ENCODE measurements at regions not wholly inside any gene's neighbourhood (a gene's known extent, or its start where the extent isn't known, plus 50 kb on each side); places are given as distances from the start of the nearest gene placed in this dataset.

DNA sequence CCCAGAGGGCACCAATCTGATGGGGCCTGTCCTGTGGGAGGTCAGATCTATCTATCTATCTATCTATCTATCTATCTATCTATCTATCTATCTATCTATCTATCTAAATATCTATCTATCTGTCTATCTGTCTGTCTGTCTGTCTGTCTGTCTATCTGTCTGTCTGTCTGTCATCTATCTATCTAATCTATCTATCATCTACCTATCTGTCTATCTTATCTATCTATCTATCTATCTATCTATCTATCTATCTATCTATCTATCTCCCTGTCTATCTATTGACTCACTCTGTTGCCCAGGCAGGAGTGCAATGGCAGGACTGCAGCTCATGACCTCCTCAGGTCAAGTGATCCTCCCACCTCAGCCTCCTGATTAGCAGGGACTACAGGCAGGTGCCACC, 155.7 kb upstream of the STX18 start:
- H3K4me2 ChIP-seq (ENCODE audit: low read length) = no peak overlapping the region
- H3K36me3 ChIP-seq (ENCODE audit: control insufficient read depth, insufficient read depth, low read length) = no peaks in the 10 kb centered on the region
- peaks cover 4% of the 10 kb centered on the region for H3K4me1 ChIP-seq
- no peak overlapping the region for H3K27ac ChIP-seq
- H3K4me3 ChIP-seq (ENCODE audit: low read depth, low read length) = no peak overlapping the region
- TF ChIP-seq, protein P1, sequence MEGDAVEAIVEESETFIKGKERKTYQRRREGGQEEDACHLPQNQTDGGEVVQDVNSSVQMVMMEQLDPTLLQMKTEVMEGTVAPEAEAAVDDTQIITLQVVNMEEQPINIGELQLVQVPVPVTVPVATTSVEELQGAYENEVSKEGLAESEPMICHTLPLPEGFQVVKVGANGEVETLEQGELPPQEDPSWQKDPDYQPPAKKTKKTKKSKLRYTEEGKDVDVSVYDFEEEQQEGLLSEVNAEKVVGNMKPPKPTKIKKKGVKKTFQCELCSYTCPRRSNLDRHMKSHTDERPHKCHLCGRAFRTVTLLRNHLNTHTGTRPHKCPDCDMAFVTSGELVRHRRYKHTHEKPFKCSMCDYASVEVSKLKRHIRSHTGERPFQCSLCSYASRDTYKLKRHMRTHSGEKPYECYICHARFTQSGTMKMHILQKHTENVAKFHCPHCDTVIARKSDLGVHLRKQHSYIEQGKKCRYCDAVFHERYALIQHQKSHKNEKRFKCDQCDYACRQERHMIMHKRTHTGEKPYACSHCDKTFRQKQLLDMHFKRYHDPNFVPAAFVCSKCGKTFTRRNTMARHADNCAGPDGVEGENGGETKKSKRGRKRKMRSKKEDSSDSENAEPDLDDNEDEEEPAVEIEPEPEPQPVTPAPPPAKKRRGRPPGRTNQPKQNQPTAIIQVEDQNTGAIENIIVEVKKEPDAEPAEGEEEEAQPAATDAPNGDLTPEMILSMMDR (IDR thresholded peaks at IDR 0.05) = no peak
- no peaks in the 10 kb centered on the region for H3K79me2 ChIP-seq
- H2AFZ ChIP-seq = no peak overlapping the region
- H3K9ac ChIP-seq = no peak overlapping the region
- H3K27me3 ChIP-seq (ENCODE audit: control insufficient read depth, insufficient read depth, low read length) = no peaks in the 10 kb centered on the region
- H3K9me3 ChIP-seq (ENCODE audit: control insufficient read depth, low read length) = no peaks in the 10 kb centered on the region

DNA sequence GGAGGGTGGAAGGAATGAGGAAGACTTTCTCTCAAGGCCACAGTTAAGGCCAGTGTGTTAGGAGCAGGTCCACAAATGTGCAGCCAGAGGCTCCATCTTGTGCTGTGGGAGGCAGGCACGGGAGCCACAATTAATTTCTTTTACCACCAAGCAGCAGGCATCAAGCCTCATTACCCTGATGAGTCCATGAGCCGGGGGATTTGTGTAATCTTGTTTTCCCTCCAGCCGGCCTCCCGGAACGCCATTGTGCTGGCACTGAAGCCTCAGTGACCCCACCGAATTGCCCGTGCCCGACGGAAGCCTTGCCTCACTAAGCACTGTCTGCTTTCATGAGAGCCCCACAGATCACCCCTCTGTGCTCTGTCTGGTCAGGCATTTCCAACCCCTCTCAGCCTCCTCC, 154.7 kb upstream of the STX18 start:
- TF ChIP-seq, protein P1 (IDR thresholded peaks at IDR 0.05) = no peak
- no peak overlapping the region for H2AFZ ChIP-seq
- peaks cover 4% of the 10 kb centered on the region for H3K4me1 ChIP-seq
- H3K4me3 ChIP-seq (ENCODE audit: low read depth, low read length) = no peak overlapping the region
- H3K4me2 ChIP-seq (ENCODE audit: low read length) = no peak overlapping the region
- no peaks in the 10 kb centered on the region for H3K79me2 ChIP-seq
- no peaks in the 10 kb centered on the region for H3K36me3 ChIP-seq (ENCODE audit: control insufficient read depth, insufficient read depth, low read length)
- H3K9me3 ChIP-seq (ENCODE audit: control insufficient read depth, low read length) = no peaks in the 10 kb centered on the region
- no peak overlapping the region for H3K9ac ChIP-seq
- no peak overlapping the region for H3K27ac ChIP-seq
- H3K27me3 ChIP-seq (ENCODE audit: control insufficient read depth, insufficient read depth, low read length) = no peaks in the 10 kb centered on the region

DNA sequence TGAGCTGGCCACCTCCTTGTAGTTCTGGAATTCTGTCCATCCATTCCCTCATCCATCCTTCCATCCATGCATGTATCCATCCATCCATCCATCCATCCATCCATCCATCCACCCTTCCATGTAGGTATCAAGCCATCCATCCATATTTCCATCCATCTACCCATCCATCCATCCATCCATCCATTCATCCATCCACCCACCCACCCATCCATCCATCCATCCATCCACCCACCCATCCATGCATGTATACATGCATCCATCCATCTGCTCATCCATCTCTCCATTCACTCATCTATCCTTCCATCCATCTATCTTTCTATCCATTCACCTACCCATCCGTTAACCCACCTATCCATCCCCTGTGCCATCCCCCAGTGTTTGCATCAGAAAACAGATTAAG, 153.6 kb upstream of the STX18 start:
- H3K27me3 ChIP-seq (ENCODE audit: control insufficient read depth, insufficient read depth, low read length) = no peaks in the 10 kb centered on the region
- no peaks in the 10 kb centered on the region for H3K36me3 ChIP-seq (ENCODE audit: control insufficient read depth, insufficient read depth, low read length)
- H3K4me1 ChIP-seq = peaks cover 4% of the 10 kb centered on the region
- no peak overlapping the region for H3K27ac ChIP-seq
- TF ChIP-seq, protein P1 (IDR thresholded peaks at IDR 0.05) = no peak
- H3K4me2 ChIP-seq (ENCODE audit: low read length) = no peak overlapping the region
- no peak overlapping the region for H3K4me3 ChIP-seq (ENCODE audit: low read depth, low read length)
- no peak overlapping the region for H3K9ac ChIP-seq
- H3K9me3 ChIP-seq (ENCODE audit: control insufficient read depth, low read length) = no peaks in the 10 kb centered on the region
- H3K79me2 ChIP-seq = no peaks in the 10 kb centered on the region
- H2AFZ ChIP-seq = no peak overlapping the region

DNA sequence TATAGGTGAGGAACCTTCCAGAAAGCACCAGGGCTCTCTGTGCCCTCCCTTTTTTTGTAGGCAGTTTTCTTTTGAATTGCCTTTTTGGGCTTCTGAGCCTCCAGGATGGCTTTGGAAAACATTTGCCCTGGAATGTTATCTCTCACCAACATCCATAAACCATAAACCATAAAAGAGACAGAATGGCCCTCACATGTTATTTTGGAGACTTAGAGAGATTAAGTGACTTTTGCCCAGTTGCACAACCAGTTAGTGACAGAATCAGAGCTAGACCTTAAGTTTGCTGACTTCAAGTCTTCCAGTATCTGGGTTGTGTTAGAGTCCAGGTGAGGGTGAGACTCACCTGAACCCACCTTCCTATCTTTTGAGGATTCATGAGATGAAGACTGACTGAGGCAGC, 153.0 kb upstream of the STX18 start:
- H2AFZ ChIP-seq = no peak overlapping the region
- H3K9me3 ChIP-seq (ENCODE audit: control insufficient read depth, low read length) = no peaks in the 10 kb centered on the region
- no peaks in the 10 kb centered on the region for H3K36me3 ChIP-seq (ENCODE audit: control insufficient read depth, insufficient read depth, low read length)
- no peaks in the 10 kb centered on the region for H3K27me3 ChIP-seq (ENCODE audit: control insufficient read depth, insufficient read depth, low read length)
- peaks cover 4% of the 10 kb centered on the region for H3K4me1 ChIP-seq
- H3K4me3 ChIP-seq (ENCODE audit: low read depth, low read length) = no peak overlapping the region
- TF ChIP-seq, protein P1 (IDR thresholded peaks at IDR 0.05) = no peak
- no peak overlapping the region for H3K9ac ChIP-seq
- no peak overlapping the region for H3K27ac ChIP-seq
- H3K4me2 ChIP-seq (ENCODE audit: low read length) = no peak overlapping the region
- no peaks in the 10 kb centered on the region for H3K79me2 ChIP-seq

DNA sequence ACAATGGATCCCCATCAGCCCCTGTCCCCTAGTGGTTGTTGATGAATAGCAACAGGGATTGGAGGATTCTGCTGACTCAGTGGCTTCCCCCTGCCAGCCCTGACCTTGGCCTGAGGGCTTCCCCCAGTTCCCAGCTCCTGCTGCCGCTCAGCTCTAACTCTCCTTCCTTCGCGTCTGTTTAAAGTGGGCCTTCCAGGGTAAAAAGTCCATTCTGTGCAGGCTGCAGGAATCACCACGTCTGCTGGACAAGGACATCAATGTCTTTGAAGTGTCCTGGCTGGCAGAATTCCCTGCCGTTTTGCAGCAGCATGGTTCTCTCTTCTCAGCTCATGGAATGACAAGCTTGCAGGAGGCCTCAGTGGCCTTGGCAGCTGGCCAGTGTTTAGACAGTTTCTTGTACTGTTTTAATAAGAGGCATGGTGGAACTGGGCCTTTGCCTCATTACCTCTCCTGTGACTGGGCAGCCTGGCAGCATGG, 152.5 kb upstream of the STX18 start:
- H3K27ac ChIP-seq = no peak overlapping the region
- no peak overlapping the region for H3K9ac ChIP-seq
- H3K4me1 ChIP-seq = peaks cover 4% of the 10 kb centered on the region
- no peaks in the 10 kb centered on the region for H3K79me2 ChIP-seq
- no peaks in the 10 kb centered on the region for H3K27me3 ChIP-seq (ENCODE audit: control insufficient read depth, insufficient read depth, low read length)
- no peak overlapping the region for H3K4me3 ChIP-seq (ENCODE audit: low read depth, low read length)
- H3K9me3 ChIP-seq (ENCODE audit: control insufficient read depth, low read length) = no peaks in the 10 kb centered on the region
- H3K36me3 ChIP-seq (ENCODE audit: control insufficient read depth, insufficient read depth, low read length) = no peaks in the 10 kb centered on the region
- TF ChIP-seq, protein P1 (IDR thresholded peaks at IDR 0.05) = no peak
- no peak overlapping the region for H3K4me2 ChIP-seq (ENCODE audit: low read length)
- peak overlapping the region; percentile 38 for H2AFZ ChIP-seq
